ENCODE measurements at regions not wholly inside any gene's neighbourhood (a gene's known extent, or its start where the extent isn't known, plus 50 kb on each side); places are given as distances from the start of the nearest gene placed in this dataset.
"Not testable (repeated sequence)": the region's sequence is repeated elsewhere in the genome, so short reads cannot be mapped to it uniquely, and the experiment has no call there.

GRCh38 chr1:14347186-14347585, 251.3 kb upstream of the KAZN start:
- POLR2A ChIA-PET: no interaction called here
- peaks cover 0 to 17% (median 10%) of the 10 kb centered on the region in 5 donors for H3K27me3 Mint-ChIP-seq
- H3K36me3 ChIP-seq (ENCODE audit: control insufficient read depth in 2 of 3, insufficient read depth in 3 of 3, low read length in 3 of 3): no peaks in the 10 kb centered on the region

GRCh38 chr1:14347776-14348175, 250.7 kb upstream of the KAZN start:
- Histone ChIP-seq H3K27me3 (ENCODE audit: control insufficient read depth in 2 of 2, insufficient read depth in 2 of 2, low read length in 2 of 2) (no peaks in the 10 kb centered on the region), H3K36me3 (ENCODE audit: control insufficient read depth in 2 of 3, insufficient read depth in 3 of 3, low read length in 3 of 3) (no peaks in the 10 kb centered on the region), H3K27ac (ENCODE audit: low read depth, low read length) (no peak overlapping the region), H3K9me3 (ENCODE audit: control insufficient read depth in 2 of 3, low read length in 3 of 3) (no peaks in the 10 kb centered on the region), H3K4me3 (ENCODE audit: low read length) (no peak overlapping the region), H3K4me1 (ENCODE audit: control insufficient read depth in 2 of 2, insufficient read depth in 2 of 2, low read length in 2 of 2) (no peaks in the 10 kb centered on the region)
- Mint-ChIP-seq H3K4me1 (peaks cover 0 to 1% (median 0%) of the 10 kb centered on the region in 7 donors), H3K27ac (no peak overlapping the region), H3K9me3 (peaks cover 0 to 8% (median 0%) of the 10 kb centered on the region in 11 donors), H3K36me3 (peaks cover 0 to 3% (median 0%) of the 10 kb centered on the region in 5 donors), H3K4me3 (no peak overlapping the region), H3K27me3 (peaks cover 0 to 17% (median 5%) of the 10 kb centered on the region in 5 donors)
- CTCF ChIA-PET: no interaction called here
- POLR2A ChIA-PET: no interaction called here
- ATAC-seq (no peak), DNase-seq (no peak)
- intact Hi-C loops (cut with micrococcal nuclease): no loop called here

More at GRCh38 chr1:14347186-14347585, 251.3 kb upstream of the KAZN start:
- H3K9me3 Mint-ChIP-seq: peaks cover 0 to 8% (median 0%) of the 10 kb centered on the region in 11 donors
- H3K4me1 ChIP-seq (ENCODE audit: control insufficient read depth in 2 of 2, insufficient read depth in 2 of 2, low read length in 2 of 2): no peaks in the 10 kb centered on the region
- H3K4me1 Mint-ChIP-seq: peaks cover 0 to 1% (median 0%) of the 10 kb centered on the region in 7 donors
- H3K4me3 Mint-ChIP-seq: no peak overlapping the region
- CTCF ChIA-PET: no interaction called here
- no peak overlapping the region for H3K4me3 ChIP-seq (ENCODE audit: low read length)
- intact Hi-C loops (cut with micrococcal nuclease): no loop called here
- H3K36me3 Mint-ChIP-seq: peaks cover 0 to 3% (median 0%) of the 10 kb centered on the region in 5 donors
- H3K27me3 ChIP-seq (ENCODE audit: control insufficient read depth in 2 of 2, insufficient read depth in 2 of 2, low read length in 2 of 2): no peaks in the 10 kb centered on the region
- H3K27ac ChIP-seq (ENCODE audit: low read depth, low read length): no peak overlapping the region
- no peaks in the 10 kb centered on the region for H3K9me3 ChIP-seq (ENCODE audit: control insufficient read depth in 2 of 3, low read length in 3 of 3)
- ATAC-seq (no peak), DNase-seq (no peak)
- H3K27ac Mint-ChIP-seq: no peak overlapping the region

DNA sequence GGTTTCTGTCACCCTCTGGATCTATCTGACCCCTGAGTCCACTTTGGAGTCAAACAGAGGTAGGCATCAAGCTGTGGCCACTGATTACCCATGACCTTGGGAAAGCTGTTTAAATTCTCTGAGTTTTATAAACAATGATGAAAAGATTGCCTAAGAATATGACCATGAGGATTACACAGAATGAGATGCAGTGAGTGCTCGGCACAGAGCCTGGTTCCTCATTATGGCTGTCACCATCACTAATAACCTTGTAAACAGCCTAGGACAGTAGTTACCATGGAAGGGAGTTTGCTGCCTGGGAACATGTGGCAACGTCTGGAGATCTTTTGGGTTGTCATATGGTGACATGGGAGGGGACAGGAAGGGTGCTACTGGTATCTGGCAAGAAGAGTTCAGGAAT, 248.3 kb upstream of the KAZN start:
- H3K27ac Mint-ChIP-seq: no peak overlapping the region
- ATAC-seq (no peak), DNase-seq (no peak)
- no peaks in the 10 kb centered on the region for H3K9me3 ChIP-seq (ENCODE audit: control insufficient read depth in 2 of 3, low read length in 3 of 3)
- peaks cover 0 to 8% (median 0%) of the 10 kb centered on the region in 11 donors for H3K9me3 Mint-ChIP-seq
- peaks cover 0 to 1% (median 0%) of the 10 kb centered on the region in 7 donors for H3K4me1 Mint-ChIP-seq
- intact Hi-C loops (cut with micrococcal nuclease): no loop called here
- no peaks in the 10 kb centered on the region for H3K27me3 ChIP-seq (ENCODE audit: control insufficient read depth in 2 of 2, insufficient read depth in 2 of 2, low read length in 2 of 2)
- peaks cover 0 to 3% (median 0%) of the 10 kb centered on the region in 5 donors for H3K36me3 Mint-ChIP-seq
- no peaks in the 10 kb centered on the region for H3K36me3 ChIP-seq (ENCODE audit: control insufficient read depth in 2 of 3, insufficient read depth in 3 of 3, low read length in 3 of 3)
- ChIA-PET CTCF (no interaction called here), POLR2A (no interaction called here)
- H3K4me3 ChIP-seq (ENCODE audit: low read length): no peak overlapping the region
- no peak overlapping the region for H3K27ac ChIP-seq (ENCODE audit: low read depth, low read length)
- peaks cover 0 to 11% (median 5%) of the 10 kb centered on the region in 5 donors for H3K27me3 Mint-ChIP-seq
- no peaks in the 10 kb centered on the region for H3K4me1 ChIP-seq (ENCODE audit: control insufficient read depth in 2 of 2, insufficient read depth in 2 of 2, low read length in 2 of 2)
- H3K4me3 Mint-ChIP-seq: no peak overlapping the region

- no peak overlapping the region for H3K27ac ChIP-seq (ENCODE audit: low read depth, low read length)
- no peaks in the 10 kb centered on the region for H3K27me3 ChIP-seq (ENCODE audit: control insufficient read depth in 2 of 2, insufficient read depth in 2 of 2, low read length in 2 of 2)
- Mint-ChIP-seq H3K4me1 (no peaks in the 10 kb centered on the region), H3K36me3 (peaks cover 0 to 3% (median 0%) of the 10 kb centered on the region in 5 donors), H3K27me3 (peaks cover 0 to 7% (median 2%) of the 10 kb centered on the region in 5 donors), H3K27ac (no peak overlapping the region), H3K9me3 (peaks cover 0 to 17% (median 11%) of the 10 kb centered on the region in 11 donors), H3K4me3 (no peak overlapping the region)
- ChIA-PET CTCF (no interaction called here), POLR2A (no interaction called here)
- H3K9me3 ChIP-seq (ENCODE audit: control insufficient read depth in 2 of 3, low read length in 3 of 3): no peaks in the 10 kb centered on the region
- no peaks in the 10 kb centered on the region for H3K4me1 ChIP-seq (ENCODE audit: control insufficient read depth in 2 of 2, insufficient read depth in 2 of 2, low read length in 2 of 2)
- intact Hi-C loops (cut with micrococcal nuclease): no loop called here
- no peak for ATAC-seq
- H3K36me3 ChIP-seq (ENCODE audit: control insufficient read depth in 2 of 3, insufficient read depth in 3 of 3, low read length in 3 of 3): no peaks in the 10 kb centered on the region
- DNase-seq: no peak
- no peak overlapping the region for H3K4me3 ChIP-seq (ENCODE audit: low read length)
Measured at GRCh38 chr1:14352897-14353296, 245.6 kb upstream of the KAZN start.

- intact Hi-C loops (cut with micrococcal nuclease); H3K27ac Mint-ChIP-seq; H3K27me3 ChIP-seq (ENCODE audit: control insufficient read depth in 2 of 2, insufficient read depth in 2 of 2, low read length in 2 of 2); DNase-seq; CTCF ChIA-PET; H3K4me3 Mint-ChIP-seq; H3K4me1 Mint-ChIP-seq; H3K36me3 ChIP-seq (ENCODE audit: control insufficient read depth in 2 of 3, insufficient read depth in 3 of 3, low read length in 3 of 3); H3K9me3 ChIP-seq (ENCODE audit: control insufficient read depth in 2 of 3, low read length in 3 of 3); H3K27ac ChIP-seq (ENCODE audit: low read depth, low read length); ATAC-seq; H3K4me1 ChIP-seq (ENCODE audit: control insufficient read depth in 2 of 2, insufficient read depth in 2 of 2, low read length in 2 of 2); H3K4me3 ChIP-seq (ENCODE audit: low read length); POLR2A ChIA-PET; H3K36me3 Mint-ChIP-seq: not testable (repeated sequence)
- Mint-ChIP-seq H3K9me3 (peaks cover 0 to 22% (median 11%) of the 10 kb centered on the region in 11 donors), H3K27me3 (peaks cover 5 to 26% (median 11%) of the 10 kb centered on the region in 5 donors)
Measured at GRCh38 chr1:14361005-14361404, 237.5 kb upstream of the KAZN start.

GRCh38 chr1:14362331-14362730, 236.2 kb upstream of the KAZN start:
- Mint-ChIP-seq H3K27ac (no peak overlapping the region), H3K4me3 (no peak overlapping the region), H3K36me3 (no peaks in the 10 kb centered on the region), H3K4me1 (peaks cover 0 to 2% (median 0%) of the 10 kb centered on the region in 7 donors), H3K27me3 (peaks cover 5 to 28% (median 7%) of the 10 kb centered on the region in 5 donors), H3K9me3 (peaks cover 0 to 10% (median 3%) of the 10 kb centered on the region in 11 donors)
- H3K9me3 ChIP-seq (ENCODE audit: control insufficient read depth in 2 of 3, low read length in 3 of 3): no peaks in the 10 kb centered on the region
- ChIA-PET POLR2A (no interaction called here), CTCF (no interaction called here)
- H3K4me3 ChIP-seq (ENCODE audit: low read length): no peak overlapping the region
- H3K27me3 ChIP-seq (ENCODE audit: control insufficient read depth in 2 of 2, insufficient read depth in 2 of 2, low read length in 2 of 2): no peaks in the 10 kb centered on the region
- H3K36me3 ChIP-seq (ENCODE audit: control insufficient read depth in 2 of 3, insufficient read depth in 3 of 3, low read length in 3 of 3): no peaks in the 10 kb centered on the region
- no peak overlapping the region for H3K27ac ChIP-seq (ENCODE audit: low read depth, low read length)
- no peak for ATAC-seq
- H3K4me1 ChIP-seq (ENCODE audit: control insufficient read depth in 2 of 2, insufficient read depth in 2 of 2, low read length in 2 of 2): no peaks in the 10 kb centered on the region
- no peak for DNase-seq
- intact Hi-C loops (cut with micrococcal nuclease): no loop called here

GRCh38 chr1:14363036-14363590, 235.4 kb upstream of the KAZN start:
- Mint-ChIP-seq H3K4me1 (peaks cover 0 to 2% (median 0%) of the 10 kb centered on the region in 7 donors), H3K4me3 (no peak overlapping the region), H3K9me3 (peaks cover 0 to 9% (median 3%) of the 10 kb centered on the region in 11 donors), H3K27me3 (peaks cover 5 to 30% (median 11%) of the 10 kb centered on the region in 5 donors), H3K27ac (no peak overlapping the region), H3K36me3 (no peaks in the 10 kb centered on the region)
- intact Hi-C loops (cut with micrococcal nuclease): no loop called here
- no peaks in the 10 kb centered on the region for H3K4me1 ChIP-seq (ENCODE audit: control insufficient read depth in 2 of 2, insufficient read depth in 2 of 2, low read length in 2 of 2)
- ChIA-PET POLR2A (no interaction called here), CTCF (no interaction called here)
- no peak overlapping the region for H3K27ac ChIP-seq (ENCODE audit: low read depth, low read length)
- H3K4me3 ChIP-seq (ENCODE audit: low read length): no peak overlapping the region
- no peaks in the 10 kb centered on the region for H3K27me3 ChIP-seq (ENCODE audit: control insufficient read depth in 2 of 2, insufficient read depth in 2 of 2, low read length in 2 of 2)
- H3K36me3 ChIP-seq (ENCODE audit: control insufficient read depth in 2 of 3, insufficient read depth in 3 of 3, low read length in 3 of 3): no peaks in the 10 kb centered on the region
- ATAC-seq (no peak), DNase-seq (no peak)
- no peaks in the 10 kb centered on the region for H3K9me3 ChIP-seq (ENCODE audit: control insufficient read depth in 2 of 3, low read length in 3 of 3)

Data from naive thymus-derived CD4-positive, alpha-beta T cell (primary cell).